Astrocyte (in vitro differentiated cells and primary cell): ENCODE measurements at regions not wholly inside any gene's neighbourhood (a gene's known extent, or its start where the extent isn't known, plus 50 kb on each side); places are given as distances from the start of the nearest gene placed in this dataset.

Source experiments
- DNase-seq: peaks from one replicate; pipeline ENCODE4 v3.0.0-alpha.2; 2010; ENCODE audit warnings: low read depth
- FAIRE-seq: peaks from 2 replicates; lab custom pipeline; 2011; peaks lifted over from hg19 to GRCh38; lab: Jason Lieb, UNC
- H2AFZ ChIP-seq: 2 replicates; pipeline ENCODE4 v1.6.0; 2012; ENCODE audit warnings: low read depth, low read length, inconsistent platforms
- H3K27ac ChIP-seq: 2 replicates; pipeline ENCODE4 v1.5.1; 2011; ENCODE audit warnings: low read depth, low read length, inconsistent platforms
- H3K27me3 ChIP-seq: 2 replicates; pipeline ENCODE4 v1.6.0; 2011; ENCODE audit warnings: low read length, inconsistent platforms; ENCODE audit not compliant: insufficient read depth
- H3K36me3 ChIP-seq: 2 replicates; pipeline ENCODE4 v1.5.1; 2011; ENCODE audit warnings: low read length, inconsistent platforms; ENCODE audit not compliant: insufficient read depth
- H3K4me1 ChIP-seq: 2 replicates; pipeline ENCODE4 v1.5.1; 2011; ENCODE audit warnings: low read length, inconsistent platforms; ENCODE audit not compliant: insufficient read depth
- H3K4me2 ChIP-seq: 2 replicates; pipeline ENCODE4 v1.6.0; 2012; ENCODE audit warnings: low read length, inconsistent platforms
- H3K4me3 ChIP-seq: 2 replicates; pipeline ENCODE4 v1.5.1; 2011; ENCODE audit warnings: low read depth, mild to moderate bottlenecking, low read length, inconsistent platforms; ENCODE audit not compliant: insufficient read depth
- H3K79me2 ChIP-seq: 2 replicates; pipeline ENCODE4 v1.6.0; 2012; ENCODE audit warnings: mild to moderate bottlenecking, low read length, inconsistent platforms; ENCODE audit not compliant: insufficient read depth
- H3K9ac ChIP-seq: 2 replicates; pipeline ENCODE4 v1.6.0; 2012; ENCODE audit warnings: mild to moderate bottlenecking, low read length, inconsistent platforms
- H3K9me3 ChIP-seq: 2 replicates; pipeline ENCODE4 v1.5.1; 2012; ENCODE audit warnings: low read depth, mild to moderate bottlenecking, low read length, inconsistent platforms; ENCODE audit not compliant: insufficient read depth
- H4K20me1 ChIP-seq: 2 replicates; pipeline ENCODE4 v1.6.0; 2012; ENCODE audit warnings: low read length, inconsistent platforms; ENCODE audit not compliant: insufficient read depth
- H3K27ac Mint-ChIP-seq: one replicate; pipeline ENCODE4 v1.8.0; 2021; ENCODE audit warnings: mild to moderate bottlenecking, mixed read lengths; ENCODE audit not compliant: unreplicated experiment
- H3K27me3 Mint-ChIP-seq: one replicate; pipeline ENCODE4 v1.8.0; 2021; ENCODE audit warnings: low read depth, mixed read lengths; ENCODE audit not compliant: unreplicated experiment
- H3K36me3 Mint-ChIP-seq: one replicate; pipeline ENCODE4 v1.8.0; 2021; ENCODE audit warnings: low read depth, mixed read lengths; ENCODE audit not compliant: unreplicated experiment
- H3K4me1 Mint-ChIP-seq: one replicate; pipeline ENCODE4 v1.8.0; 2021; ENCODE audit warnings: low read depth, mixed read lengths; ENCODE audit not compliant: unreplicated experiment
- H3K4me3 Mint-ChIP-seq: one replicate; pipeline ENCODE4 v1.8.0; 2021; ENCODE audit warnings: mild to moderate bottlenecking, moderate library complexity, mixed read lengths; ENCODE audit not compliant: unreplicated experiment
- H3K9me3 Mint-ChIP-seq: one replicate; pipeline ENCODE4 v1.8.0; 2021; ENCODE audit warnings: mild to moderate bottlenecking, mixed read lengths; ENCODE audit not compliant: unreplicated experiment
- EZH2 ChIP-seq: IDR thresholded peaks from 2 replicates; pipeline ENCODE4 v1.6.1; 2012; ENCODE audit warnings: mild to moderate bottlenecking, low read length, inconsistent platforms; ENCODE audit not compliant: insufficient read depth
- TF ChIP-seq, protein P1 (sequence below): IDR thresholded peaks from 2 replicates; pipeline ENCODE4 v1.5.1; 2011; ENCODE audit warnings: low read depth, mild to moderate bottlenecking, inconsistent platforms, low read length, moderate library complexity; ENCODE audit not compliant: insufficient read depth

DNA sequence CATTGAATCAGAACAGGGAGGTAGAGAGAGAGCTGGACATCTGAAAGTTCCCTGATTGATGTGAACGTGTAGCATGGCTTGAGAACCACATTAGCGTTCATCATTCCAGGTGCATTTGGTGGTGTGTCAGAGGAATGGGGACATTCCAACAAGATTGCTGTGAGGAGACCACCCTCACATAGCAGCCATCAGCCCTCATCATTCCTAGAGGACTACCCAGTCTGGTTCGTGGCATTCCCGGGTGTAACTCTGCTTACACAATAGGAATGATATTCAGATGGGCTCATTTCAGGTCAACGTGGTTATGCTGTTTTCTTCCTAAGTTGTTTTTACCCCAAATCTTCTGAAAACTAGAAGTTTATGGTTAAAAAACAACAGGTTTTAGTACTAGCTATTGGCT lies 62.2 kb upstream of the KLHL31 start:
- H3K27me3 ChIP-seq: no peaks in the 10 kb centered on the region
- H3K27me3 Mint-ChIP-seq: no peaks in the 10 kb centered on the region
- TF ChIP-seq, protein P1, sequence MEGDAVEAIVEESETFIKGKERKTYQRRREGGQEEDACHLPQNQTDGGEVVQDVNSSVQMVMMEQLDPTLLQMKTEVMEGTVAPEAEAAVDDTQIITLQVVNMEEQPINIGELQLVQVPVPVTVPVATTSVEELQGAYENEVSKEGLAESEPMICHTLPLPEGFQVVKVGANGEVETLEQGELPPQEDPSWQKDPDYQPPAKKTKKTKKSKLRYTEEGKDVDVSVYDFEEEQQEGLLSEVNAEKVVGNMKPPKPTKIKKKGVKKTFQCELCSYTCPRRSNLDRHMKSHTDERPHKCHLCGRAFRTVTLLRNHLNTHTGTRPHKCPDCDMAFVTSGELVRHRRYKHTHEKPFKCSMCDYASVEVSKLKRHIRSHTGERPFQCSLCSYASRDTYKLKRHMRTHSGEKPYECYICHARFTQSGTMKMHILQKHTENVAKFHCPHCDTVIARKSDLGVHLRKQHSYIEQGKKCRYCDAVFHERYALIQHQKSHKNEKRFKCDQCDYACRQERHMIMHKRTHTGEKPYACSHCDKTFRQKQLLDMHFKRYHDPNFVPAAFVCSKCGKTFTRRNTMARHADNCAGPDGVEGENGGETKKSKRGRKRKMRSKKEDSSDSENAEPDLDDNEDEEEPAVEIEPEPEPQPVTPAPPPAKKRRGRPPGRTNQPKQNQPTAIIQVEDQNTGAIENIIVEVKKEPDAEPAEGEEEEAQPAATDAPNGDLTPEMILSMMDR: no peak
- no peak for TF ChIP-seq EZH2
- H4K20me1 ChIP-seq: no peaks in the 10 kb centered on the region
- H3K4me3 ChIP-seq: no peak overlapping the region
- no peaks in the 10 kb centered on the region for H3K9me3 ChIP-seq
- no peak overlapping the region for H3K4me3 Mint-ChIP-seq
- H3K36me3 ChIP-seq: no peaks in the 10 kb centered on the region
- no peaks in the 10 kb centered on the region for H3K9me3 Mint-ChIP-seq
- peak overlapping the region; percentile 43 for H2AFZ ChIP-seq
- no peaks in the 10 kb centered on the region for H3K79me2 ChIP-seq
- H3K36me3 Mint-ChIP-seq: no peaks in the 10 kb centered on the region
- H3K4me1 Mint-ChIP-seq: peaks cover 33% of the 10 kb centered on the region
- peaks cover 10% of the 10 kb centered on the region for H3K4me1 ChIP-seq
- peak overlapping the region; percentile 97 for H3K27ac Mint-ChIP-seq
- peak overlapping the region; percentile 14 for H3K4me2 ChIP-seq
- H3K27ac ChIP-seq: no peak overlapping the region
- FAIRE-seq (no peak), DNase-seq (peak; percentile 81)
- peak overlapping the region; percentile 33 for H3K9ac ChIP-seq

DNA sequence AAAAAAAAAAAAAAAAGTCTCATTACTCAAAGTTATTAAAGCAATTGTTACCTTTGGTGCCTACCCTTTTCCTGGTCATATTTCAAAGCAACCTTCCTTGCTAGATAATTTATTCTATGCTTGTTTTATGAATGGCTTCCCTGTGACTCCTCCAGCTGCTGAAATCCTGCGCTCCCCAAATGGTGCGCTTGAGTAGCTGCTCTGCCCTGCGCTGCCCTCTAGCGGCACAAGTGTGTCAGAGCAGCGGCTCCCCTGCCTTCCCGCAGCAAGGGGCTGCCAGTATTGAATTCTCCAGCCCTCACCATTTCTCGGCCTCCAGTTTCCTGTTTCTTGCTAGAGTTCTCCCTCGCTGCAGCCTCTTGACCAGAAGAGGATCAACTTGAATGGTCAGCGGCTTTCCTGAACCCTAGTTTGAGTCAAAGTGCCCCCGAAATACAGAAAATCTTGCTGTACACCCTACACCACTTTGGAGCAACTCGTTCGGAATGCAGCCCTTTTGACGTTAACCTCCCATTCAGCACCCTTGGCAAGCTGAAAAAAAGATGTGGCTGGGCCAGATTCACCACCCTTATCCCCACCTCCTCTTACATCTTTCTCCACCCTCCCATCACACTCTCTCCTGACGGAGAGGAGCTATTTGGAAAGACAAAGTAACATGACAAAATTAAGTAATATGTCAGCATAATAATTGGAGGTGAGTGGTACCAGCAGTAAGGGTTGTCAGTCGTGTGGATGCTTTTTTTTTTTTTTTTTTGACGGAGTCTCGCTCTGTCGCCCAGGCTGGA lies 60.4 kb upstream of the KLHL31 start:
- Mint-ChIP-seq H3K27me3 (no peaks in the 10 kb centered on the region), H3K36me3 (no peaks in the 10 kb centered on the region), H3K4me3 (peak overlapping the region; percentile 45), H3K27ac (no peak overlapping the region), H3K4me1 (peaks cover 24% of the 10 kb centered on the region), H3K9me3 (no peaks in the 10 kb centered on the region)
- peaks cover 10% of the 10 kb centered on the region for H3K4me1 ChIP-seq
- no peaks in the 10 kb centered on the region for H4K20me1 ChIP-seq
- H3K9ac ChIP-seq: no peak overlapping the region
- peak overlapping the region; percentile 54 for H2AFZ ChIP-seq
- no peaks in the 10 kb centered on the region for H3K36me3 ChIP-seq
- no peaks in the 10 kb centered on the region for H3K79me2 ChIP-seq
- no peaks in the 10 kb centered on the region for H3K9me3 ChIP-seq
- FAIRE-seq (no peak), DNase-seq (peak; percentile 27)
- TF ChIP-seq, protein P1: peak; percentile 86
- no peak for TF ChIP-seq EZH2
- H3K4me2 ChIP-seq: no peak overlapping the region
- H3K27me3 ChIP-seq: no peaks in the 10 kb centered on the region
- H3K27ac ChIP-seq: no peak overlapping the region
- no peak overlapping the region for H3K4me3 ChIP-seq

DNA sequence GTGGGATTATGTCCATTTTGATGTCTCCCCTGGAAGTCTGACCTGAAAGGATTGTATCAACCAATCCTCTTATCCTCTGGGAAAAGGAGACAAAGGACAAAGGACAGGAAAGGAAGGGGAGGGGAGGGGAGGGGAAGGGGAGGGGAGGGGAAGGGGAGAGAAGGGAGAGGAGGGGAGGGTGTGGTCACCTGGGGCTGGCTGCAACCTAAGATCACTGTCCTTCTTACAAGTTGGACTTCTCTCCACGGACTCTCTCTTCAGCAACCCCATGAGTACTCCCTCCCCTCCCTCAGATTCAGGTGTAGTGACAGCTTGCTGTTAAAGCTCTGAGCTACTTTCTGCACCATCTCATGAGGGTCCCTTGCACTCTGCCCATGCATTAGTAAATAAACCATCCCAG lies 58.9 kb upstream of the KLHL31 start:
- no peaks in the 10 kb centered on the region for H3K36me3 Mint-ChIP-seq
- Histone ChIP-seq H3K9me3 (no peaks in the 10 kb centered on the region), H4K20me1 (no peaks in the 10 kb centered on the region), H3K4me1 (peaks cover 10% of the 10 kb centered on the region), H3K4me2 (no peak overlapping the region), H3K27me3 (no peaks in the 10 kb centered on the region), H3K27ac (no peak overlapping the region), H3K4me3 (no peak overlapping the region), H3K9ac (no peak overlapping the region), H2AFZ (no peak overlapping the region), H3K36me3 (no peaks in the 10 kb centered on the region), H3K79me2 (no peaks in the 10 kb centered on the region)
- no peaks in the 10 kb centered on the region for H3K27me3 Mint-ChIP-seq
- no peak for FAIRE-seq
- H3K27ac Mint-ChIP-seq: no peak overlapping the region
- no peak for DNase-seq
- no peak overlapping the region for H3K4me3 Mint-ChIP-seq
- TF ChIP-seq EZH2: no peak
- TF ChIP-seq, protein P1: no peak
- peaks cover 21% of the 10 kb centered on the region for H3K4me1 Mint-ChIP-seq
- H3K9me3 Mint-ChIP-seq: no peaks in the 10 kb centered on the region
